ENCODE measurements at regions not wholly inside any gene's neighbourhood (a gene's known extent, or its start where the extent isn't known, plus 50 kb on each side); places are given as distances from the start of the nearest gene placed in this dataset.

DNA sequence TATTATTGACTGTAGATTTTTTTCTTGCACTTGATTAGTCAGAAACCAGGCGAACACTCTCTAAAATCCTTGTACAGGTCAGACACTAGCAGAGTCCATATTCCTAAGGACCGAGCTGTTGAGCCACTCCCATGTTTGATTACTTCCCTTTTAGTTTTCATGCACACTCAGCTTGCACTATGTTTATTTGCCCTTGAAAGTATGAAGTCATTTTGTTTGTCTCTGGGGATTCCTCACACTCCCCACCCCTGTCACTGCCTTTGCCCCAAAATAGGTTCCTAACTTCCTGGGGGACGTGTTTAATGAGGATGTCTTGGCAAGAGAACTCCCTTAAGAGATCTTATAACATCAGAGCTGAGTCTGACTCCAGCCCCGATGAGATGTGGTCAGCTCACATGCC lies 182.1 kb downstream of the EVX1 start:
- DNase-seq (ENCODE audit: low read depth, low spot score) = no peak
- TF ChIP-seq, protein P1, sequence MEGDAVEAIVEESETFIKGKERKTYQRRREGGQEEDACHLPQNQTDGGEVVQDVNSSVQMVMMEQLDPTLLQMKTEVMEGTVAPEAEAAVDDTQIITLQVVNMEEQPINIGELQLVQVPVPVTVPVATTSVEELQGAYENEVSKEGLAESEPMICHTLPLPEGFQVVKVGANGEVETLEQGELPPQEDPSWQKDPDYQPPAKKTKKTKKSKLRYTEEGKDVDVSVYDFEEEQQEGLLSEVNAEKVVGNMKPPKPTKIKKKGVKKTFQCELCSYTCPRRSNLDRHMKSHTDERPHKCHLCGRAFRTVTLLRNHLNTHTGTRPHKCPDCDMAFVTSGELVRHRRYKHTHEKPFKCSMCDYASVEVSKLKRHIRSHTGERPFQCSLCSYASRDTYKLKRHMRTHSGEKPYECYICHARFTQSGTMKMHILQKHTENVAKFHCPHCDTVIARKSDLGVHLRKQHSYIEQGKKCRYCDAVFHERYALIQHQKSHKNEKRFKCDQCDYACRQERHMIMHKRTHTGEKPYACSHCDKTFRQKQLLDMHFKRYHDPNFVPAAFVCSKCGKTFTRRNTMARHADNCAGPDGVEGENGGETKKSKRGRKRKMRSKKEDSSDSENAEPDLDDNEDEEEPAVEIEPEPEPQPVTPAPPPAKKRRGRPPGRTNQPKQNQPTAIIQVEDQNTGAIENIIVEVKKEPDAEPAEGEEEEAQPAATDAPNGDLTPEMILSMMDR (IDR thresholded peaks at IDR 0.05; ENCODE audit: low read depth, low read length) = no peak
- H3K4me3 ChIP-seq (ENCODE audit: low read depth, low read length) = no peak overlapping the region
- in situ Hi-C loops (cut with HindIII; ENCODE audit: low sequenced_read_pairs) = no loop called here

DNA sequence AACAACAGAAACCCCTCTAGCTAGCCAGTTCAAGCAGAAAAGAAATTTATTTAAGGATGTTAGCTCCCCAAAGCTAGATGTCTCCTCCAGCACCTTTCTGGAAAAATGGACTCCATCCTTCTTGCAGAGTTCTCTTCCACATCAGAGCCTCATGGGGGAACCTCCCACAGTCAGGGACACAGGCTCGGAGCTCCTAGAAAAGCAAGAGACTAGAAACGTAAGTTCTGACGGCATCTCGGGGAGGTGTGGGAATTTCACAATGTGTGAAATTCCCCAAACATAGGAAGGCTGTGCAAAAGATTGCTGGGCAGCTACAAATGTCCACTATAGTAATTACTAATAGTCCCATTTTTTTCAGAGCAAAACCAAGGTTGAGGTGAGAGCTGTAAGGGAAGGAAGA lies 184.8 kb downstream of the EVX1 start:
- TF ChIP-seq, protein P1 (IDR thresholded peaks at IDR 0.05; ENCODE audit: low read depth, low read length) = no peak
- no peak overlapping the region for H3K4me3 ChIP-seq (ENCODE audit: low read depth, low read length)
- DNase-seq (ENCODE audit: low read depth, low spot score) = no peak
- in situ Hi-C loops (cut with HindIII; ENCODE audit: low sequenced_read_pairs) = no loop called here

DNA sequence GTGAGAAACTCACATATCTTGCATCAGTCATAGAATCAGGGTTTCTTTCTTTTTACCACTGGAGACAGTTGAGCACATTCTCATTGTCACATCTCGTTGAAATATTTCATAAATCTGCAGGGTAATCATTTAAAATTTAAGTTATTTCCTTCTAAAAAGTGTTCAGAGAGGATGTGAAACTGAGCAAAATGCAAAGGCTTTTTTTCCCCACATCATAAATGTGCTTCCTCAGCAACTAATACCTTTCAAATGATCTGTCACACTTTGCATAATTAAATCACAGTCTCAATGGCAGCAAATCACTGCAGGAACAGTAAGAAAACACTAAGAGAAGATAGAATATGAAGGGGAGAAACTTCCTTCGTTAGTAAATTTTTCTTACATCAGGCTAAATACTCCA lies 187.5 kb downstream of the EVX1 start:
- no peak overlapping the region for H3K4me3 ChIP-seq (ENCODE audit: low read depth, low read length)
- DNase-seq (ENCODE audit: low read depth, low spot score) = no peak
- TF ChIP-seq, protein P1 (IDR thresholded peaks at IDR 0.05; ENCODE audit: low read depth, low read length) = no peak
- in situ Hi-C loops (cut with HindIII; ENCODE audit: low sequenced_read_pairs) = no loop called here

DNA sequence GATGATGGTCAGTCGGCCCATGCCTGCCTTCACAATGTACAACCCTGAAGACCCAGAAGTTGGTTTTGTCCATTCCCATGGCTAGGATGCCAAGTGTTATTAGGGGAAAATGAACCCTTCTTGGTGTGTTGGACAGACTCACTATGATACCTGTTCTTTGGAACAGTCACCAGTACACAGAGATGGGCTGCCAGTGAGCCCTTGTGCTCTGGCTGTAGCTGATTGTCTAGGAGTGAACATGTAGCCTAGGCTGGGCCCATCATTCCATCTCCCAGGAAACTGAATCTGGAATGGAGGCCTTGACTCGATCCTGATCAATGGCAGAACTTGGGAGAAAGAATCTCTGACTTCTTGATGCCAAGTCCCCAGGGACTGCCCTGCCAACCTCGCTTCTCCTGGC lies 188.9 kb downstream of the EVX1 start:
- DNase-seq (ENCODE audit: low read depth, low spot score) = no peak
- in situ Hi-C loops (cut with HindIII; ENCODE audit: low sequenced_read_pairs) = no loop called here
- TF ChIP-seq, protein P1 (IDR thresholded peaks at IDR 0.05; ENCODE audit: low read depth, low read length) = no peak
- H3K4me3 ChIP-seq (ENCODE audit: low read depth, low read length) = no peak overlapping the region

DNA sequence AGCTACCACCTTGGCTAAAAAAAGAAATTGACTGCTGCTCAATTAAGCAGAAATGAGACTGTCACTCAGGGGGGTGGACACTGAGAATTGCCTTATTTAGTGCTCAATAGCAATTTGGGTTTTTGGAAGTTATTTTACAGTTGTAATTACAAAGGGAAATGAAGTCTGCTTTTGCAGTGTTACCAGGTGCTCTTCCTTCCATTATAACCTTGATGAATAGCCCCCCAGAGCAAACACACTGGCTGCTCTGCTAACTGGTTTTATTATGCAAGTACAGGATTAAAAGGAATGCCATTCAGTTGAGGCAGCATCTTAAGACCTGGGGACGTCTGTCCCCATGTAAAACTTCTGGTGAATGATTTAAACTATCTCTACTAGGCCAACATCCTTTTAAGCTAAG lies 191.0 kb downstream of the EVX1 start:
- DNase-seq (ENCODE audit: low read depth, low spot score) = no peak
- TF ChIP-seq, protein P1 (IDR thresholded peaks at IDR 0.05; ENCODE audit: low read depth, low read length) = no peak
- in situ Hi-C loops (cut with HindIII; ENCODE audit: low sequenced_read_pairs) = no loop called here
- no peak overlapping the region for H3K4me3 ChIP-seq (ENCODE audit: low read depth, low read length)

DNA sequence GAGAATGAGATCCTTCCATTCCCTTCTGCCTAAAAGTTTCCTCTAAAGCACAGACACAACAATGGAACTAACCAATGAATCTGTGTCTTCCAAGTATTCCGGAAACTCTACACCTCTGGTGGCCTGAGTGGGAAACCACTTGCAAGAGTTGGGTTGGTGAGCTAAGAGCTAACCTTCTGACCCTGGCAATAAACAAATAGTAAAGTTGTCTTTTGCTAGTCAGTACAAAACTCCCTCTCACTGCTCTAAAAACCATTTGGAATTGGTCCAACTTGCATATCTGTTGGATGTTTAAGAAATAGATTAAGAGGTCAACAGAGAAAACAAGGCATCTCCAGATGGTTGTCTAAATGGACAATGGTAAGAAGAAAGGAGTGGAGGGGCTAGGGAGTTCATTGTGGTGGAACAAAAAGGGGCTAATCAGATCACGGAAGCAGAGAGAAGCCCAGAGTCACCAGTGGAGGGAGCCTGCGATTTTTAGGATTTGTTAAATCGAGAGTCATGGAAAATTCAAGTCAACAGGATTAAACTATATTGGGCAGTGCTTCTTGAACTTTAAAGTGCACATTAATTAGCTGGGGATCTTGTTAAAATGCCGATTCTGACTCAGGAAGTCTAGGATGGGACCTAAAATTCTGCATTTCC lies 192.3 kb downstream of the EVX1 start:
- in situ Hi-C loops (cut with HindIII; ENCODE audit: low sequenced_read_pairs) = no loop called here
- DNase-seq (ENCODE audit: low read depth, low spot score) = peak; percentile 6
- TF ChIP-seq, protein P1 (IDR thresholded peaks at IDR 0.05; ENCODE audit: low read depth, low read length) = peak; percentile 23
- H3K4me3 ChIP-seq (ENCODE audit: low read depth, low read length) = no peak overlapping the region
